Bronchial epithelial cell (primary cell): ENCODE measurements at regions not wholly inside any gene's neighbourhood (a gene's known extent, or its start where the extent isn't known, plus 50 kb on each side); places are given as distances from the start of the nearest gene placed in this dataset.

ENCODE experiments used
- DNase-seq: peaks from one replicate; pipeline ENCODE4 v3.0.0-alpha.2; 2010; ENCODE audit warnings: low read depth
- FAIRE-seq: peaks from 2 replicates; lab custom pipeline; 2011; peaks lifted over from hg19 to GRCh38; lab: Jason Lieb, UNC
- H3K27me3 ChIP-seq: 2 replicates; pipeline ENCODE4 v1.5.1; 2011; ENCODE audit warnings: low read length; ENCODE audit not compliant: control insufficient read depth, insufficient read depth
- H3K36me3 ChIP-seq: 2 replicates; pipeline ENCODE4 v1.5.1; 2011; ENCODE audit warnings: low read length; ENCODE audit not compliant: control insufficient read depth, insufficient read depth
- H3K4me3 ChIP-seq: 2 replicates; pipeline ENCODE4 v1.5.1; 2011; ENCODE audit warnings: mild to moderate bottlenecking, low read depth, low read length, control low read depth
- CTCF ChIP-seq: IDR thresholded peaks from 2 replicates; pipeline ENCODE4 v1.5.1; 2011; ENCODE audit warnings: mild to moderate bottlenecking, moderate library complexity, low read length, control low read depth, inconsistent platforms; ENCODE audit not compliant: insufficient read depth, severe bottlenecking

- no peak for TF ChIP-seq CTCF
- no peak for FAIRE-seq
- no peak overlapping the region for H3K4me3 ChIP-seq
- no peaks in the 10 kb centered on the region for H3K27me3 ChIP-seq
- no peaks in the 10 kb centered on the region for H3K36me3 ChIP-seq
- no peak for DNase-seq
Observed at GRCh38 chr7:25706764-25707163, 445.2 kb upstream of the NFE2L3 start.

- TF ChIP-seq CTCF = no peak
- DNase-seq = no peak
Observed at GRCh38 chr7:25707768-25708620, 444.0 kb upstream of the NFE2L3 start.

GRCh38 chr7:25710959-25711358 is 441.0 kb upstream of the NFE2L3 start:
- no peak for FAIRE-seq
- Histone ChIP-seq H3K36me3 (no peaks in the 10 kb centered on the region), H3K27me3 (no peaks in the 10 kb centered on the region), H3K4me3 (no peak overlapping the region)
- no peak for DNase-seq
- TF ChIP-seq CTCF = no peak

More at GRCh38 chr7:25707768-25708620, 444.0 kb upstream of the NFE2L3 start:
- no peak for FAIRE-seq
- H3K27me3 ChIP-seq = no peaks in the 10 kb centered on the region
- no peaks in the 10 kb centered on the region for H3K36me3 ChIP-seq
- no peak overlapping the region for H3K4me3 ChIP-seq

- TF ChIP-seq CTCF = no peak
- H3K27me3 ChIP-seq = no peaks in the 10 kb centered on the region
- FAIRE-seq = no peak
Observed at GRCh38 chr7:25711940-25712339, 440.1 kb upstream of the NFE2L3 start.

GRCh38 chr7:25712500-25712899 is 439.5 kb upstream of the NFE2L3 start:
- Histone ChIP-seq H3K27me3 (no peaks in the 10 kb centered on the region), H3K36me3 (no peaks in the 10 kb centered on the region), H3K4me3 (no peak overlapping the region)
- TF ChIP-seq CTCF = no peak
- FAIRE-seq (no peak), DNase-seq (no peak)

More at GRCh38 chr7:25711940-25712339, 440.1 kb upstream of the NFE2L3 start:
- no peak overlapping the region for H3K4me3 ChIP-seq
- DNase-seq = no peak
- H3K36me3 ChIP-seq = no peaks in the 10 kb centered on the region
